ENCODE measurements at regions not wholly inside any gene's neighbourhood (a gene's known extent, or its start where the extent isn't known, plus 50 kb on each side); places are given as distances from the start of the nearest gene placed in this dataset.
A peak's percentile ranks its signal among the peaks of the same experiment; 100 is the strongest.

- intact Hi-C loops (cut with micrococcal nuclease), result no loop called here
- H3K4me3 ChIP-seq, result no peak overlapping the region
- TF ChIP-seq CTCF (IDR thresholded peaks at IDR 0.05; ENCODE audit: borderline replicate concordance), result no peak
- no peaks in the 10 kb centered on the region for H3K36me3 ChIP-seq
- H3K27me3 ChIP-seq (ENCODE audit: low read depth), result no peaks in the 10 kb centered on the region
- no peaks in the 10 kb centered on the region for H3K4me1 ChIP-seq
- no peak for DNase-seq
- no peak overlapping the region for H3K27ac ChIP-seq (replicated peaks)
- peaks cover 5% of the 10 kb centered on the region for H3K9me3 ChIP-seq (replicated peaks)
These were observed 216.2 kb upstream of the CAND1 start for GRCh38 chr12:67052981-67053380.

- Histone ChIP-seq H3K36me3 (no peaks in the 10 kb centered on the region), H3K27me3 (ENCODE audit: low read depth) (peaks cover 14% of the 10 kb centered on the region), H3K4me1 (no peaks in the 10 kb centered on the region), H3K9me3 (replicated peaks) (no peaks in the 10 kb centered on the region), H3K27ac (replicated peaks) (no peak overlapping the region), H3K4me3 (no peak overlapping the region)
- intact Hi-C loops (cut with micrococcal nuclease), result no loop called here
- no peak for DNase-seq
- TF ChIP-seq CTCF (IDR thresholded peaks at IDR 0.05; ENCODE audit: borderline replicate concordance), result no peak
These were observed 212.8 kb upstream of the CAND1 start for GRCh38 chr12:67056329-67056728.

- Histone ChIP-seq H3K9me3 (replicated peaks) (no peaks in the 10 kb centered on the region), H3K27ac (replicated peaks) (no peak overlapping the region), H3K27me3 (ENCODE audit: low read depth) (peaks cover 21% of the 10 kb centered on the region), H3K4me3 (no peak overlapping the region), H3K4me1 (no peaks in the 10 kb centered on the region), H3K36me3 (no peaks in the 10 kb centered on the region)
- intact Hi-C loops (cut with micrococcal nuclease), result no loop called here
- TF ChIP-seq CTCF (IDR thresholded peaks at IDR 0.05; ENCODE audit: borderline replicate concordance), result no peak
- DNase-seq, result no peak
These were observed 212.1 kb upstream of the CAND1 start for GRCh38 chr12:67057072-67057471.

GRCh38 chr12:67062193-67062592, 207.0 kb upstream of the CAND1 start:
- no peak for TF ChIP-seq CTCF (IDR thresholded peaks at IDR 0.05; ENCODE audit: borderline replicate concordance)
- no peaks in the 10 kb centered on the region for H3K4me1 ChIP-seq
- H3K27ac ChIP-seq (replicated peaks), result no peak overlapping the region
- H3K9me3 ChIP-seq (replicated peaks), result no peaks in the 10 kb centered on the region
- DNase-seq, result no peak
- no peak overlapping the region for H3K4me3 ChIP-seq
- no peaks in the 10 kb centered on the region for H3K36me3 ChIP-seq
- intact Hi-C loops (cut with micrococcal nuclease), result no loop called here
- peaks cover 63% of the 10 kb centered on the region for H3K27me3 ChIP-seq (ENCODE audit: low read depth)

- no peaks in the 10 kb centered on the region for H3K9me3 ChIP-seq (replicated peaks)
- intact Hi-C loops (cut with micrococcal nuclease), result no loop called here
- no peak overlapping the region for H3K27ac ChIP-seq (replicated peaks)
- peak overlapping the region; percentile 72 for H3K4me3 ChIP-seq
- no peak for TF ChIP-seq CTCF (IDR thresholded peaks at IDR 0.05; ENCODE audit: borderline replicate concordance)
- no peak for DNase-seq
- H3K36me3 ChIP-seq, result no peaks in the 10 kb centered on the region
- peaks cover 18% of the 10 kb centered on the region for H3K4me1 ChIP-seq
- peaks cover 77% of the 10 kb centered on the region for H3K27me3 ChIP-seq (ENCODE audit: low read depth)
These were observed 201.5 kb upstream of the CAND1 start for GRCh38 chr12:67067453-67068203.

All from left ventricle myocardium inferior (tissue), 1 donor.